IMR-90 (cell line): ENCODE measurements at regions not wholly inside any gene's neighbourhood (a gene's known extent, or its start where the extent isn't known, plus 50 kb on each side); places are given as distances from the start of the nearest gene placed in this dataset.

ENCODE experiments used
- ATAC-seq: fragments of 200-7000 bp; cut with Tn5 transposase; 2 replicates; pipeline ENCODE4 v1.9.1; 2020; ENCODE audit warnings: low read depth, mild to moderate bottlenecking, moderate library complexity
- BruUV-seq: library from RNA; stranded (reverse); fragments of 400-500 nt; replicated peaks from 2 replicates; lab custom pipeline; 2021; lab: Mats Ljungman, UMichigan
- CTCF ChIA-PET: fragments of 300-600 bp; formaldehyde crosslinking; extraction: SDS; loops from one replicate; lab custom pipeline; 2021; ENCODE audit warnings: antibody characterized with exemption; lab: Yijun Ruan, JAX
- POLR2A ChIA-PET: fragments of 300-600 bp; sonication (Branson Sonifier 250); formaldehyde crosslinking; loops from one replicate; lab custom pipeline; 2022; ENCODE audit warnings: antibody characterized with exemption; ENCODE audit not compliant: unreplicated experiment; lab: Charles Lee
- DNase-seq: peaks from one replicate; pipeline ENCODE4 v3.0.0; 2013
- H2AFZ ChIP-seq: replicated peaks from 2 replicates; pipeline ENCODE3; 2013; ENCODE audit warnings: low read length, mild to moderate bottlenecking; ENCODE audit not compliant: poor library complexity
- H2AK5ac ChIP-seq: 2 replicates; pipeline ENCODE4 v1.6.1; 2013; ENCODE audit warnings: low read depth, low read length, inconsistent platforms
- H2AK9ac ChIP-seq: replicated peaks from 2 replicates; pipeline ENCODE3; 2013; ENCODE audit warnings: mild to moderate bottlenecking, low read depth, low read length, moderate library complexity; ENCODE audit not compliant: poor library complexity
- H2BK120ac ChIP-seq: 2 replicates; pipeline ENCODE4 v1.6.1; 2013; ENCODE audit warnings: low read depth, low read length, inconsistent platforms
- H2BK15ac ChIP-seq: 3 replicates; pipeline ENCODE4 v1.6.1; 2013; ENCODE audit warnings: low read depth, low read length, inconsistent platforms
- H2BK20ac ChIP-seq: 2 replicates; pipeline ENCODE4 v1.6.1; 2013; ENCODE audit warnings: low read depth, mild to moderate bottlenecking, inconsistent platforms, low read length, moderate library complexity
- H2BK5ac ChIP-seq: 2 replicates; pipeline ENCODE4 v1.6.1; 2013; ENCODE audit warnings: mild to moderate bottlenecking, low read depth, low read length, inconsistent platforms; ENCODE audit not compliant: poor library complexity, severe bottlenecking
- H3K14ac ChIP-seq: replicated peaks from 2 replicates; pipeline ENCODE4 v1.6.1; 2013; ENCODE audit warnings: low read depth, low read length, inconsistent platforms
- H3K18ac ChIP-seq: 2 replicates; pipeline ENCODE4 v1.6.1; 2013; ENCODE audit warnings: low read depth, low read length, control low read depth
- H3K23ac ChIP-seq: 2 replicates; pipeline ENCODE4 v1.6.1; 2013; ENCODE audit warnings: low read depth, low read length, inconsistent platforms
- H3K27ac ChIP-seq: 2 replicates; pipeline ENCODE4 v1.5.1; 2013; ENCODE audit warnings: mild to moderate bottlenecking, control low read depth, low read length; ENCODE audit not compliant: insufficient read depth
- H3K27me3 ChIP-seq: 2 replicates; pipeline ENCODE4 v1.6.1; 2013; ENCODE audit warnings: low read length; ENCODE audit not compliant: control insufficient read depth, insufficient read depth
- H3K36me3 ChIP-seq: 2 replicates; pipeline ENCODE4 v1.6.1; 2013; ENCODE audit warnings: low read length, mixed read lengths; ENCODE audit not compliant: control insufficient read depth, insufficient read depth
- H3K4ac ChIP-seq: 2 replicates; pipeline ENCODE4 v1.6.1; 2013; ENCODE audit warnings: low read depth, low read length, inconsistent platforms
- H3K4me1 ChIP-seq: 2 replicates; pipeline ENCODE4 v1.6.1; 2013; ENCODE audit warnings: low read length, mixed read lengths; ENCODE audit not compliant: control insufficient read depth, insufficient read depth
- H3K4me2 ChIP-seq: 2 replicates; pipeline ENCODE4 v1.6.1; 2013; ENCODE audit warnings: low read depth, mild to moderate bottlenecking, control low read depth, low read length, moderate library complexity
- H3K4me3 ChIP-seq: 2 replicates; pipeline ENCODE4 v1.5.1; 2013; ENCODE audit warnings: low read depth, mild to moderate bottlenecking, control low read depth, low read length, moderate library complexity; ENCODE audit not compliant: insufficient read depth
- H3K56ac ChIP-seq: 2 replicates; pipeline ENCODE4 v1.6.1; 2013; ENCODE audit warnings: low read length, inconsistent platforms; ENCODE audit not compliant: insufficient read depth; ENCODE audit errors: extremely low read depth
- H3K79me1 ChIP-seq, 2 experiments: 2 replicates each; pipeline ENCODE4 v1.6.1; 2013; ENCODE audit warnings: low read length in 2 of 2, inconsistent platforms in 1 of 2, low read depth in 1 of 2
- H3K9ac ChIP-seq: 2 replicates; pipeline ENCODE4 v1.6.1; 2013; ENCODE audit warnings: low read depth, low read length, control low read depth
- H3K9me1 ChIP-seq: 2 replicates; pipeline ENCODE4 v1.6.1; 2013; ENCODE audit warnings: low read length, inconsistent platforms; ENCODE audit not compliant: insufficient read depth
- H3K9me3 ChIP-seq: 2 replicates; pipeline ENCODE4 v1.6.1; 2013; ENCODE audit warnings: low read length; ENCODE audit not compliant: control insufficient read depth, insufficient read depth
- H4K20me1 ChIP-seq: 2 replicates; pipeline ENCODE4 v1.6.1; 2013; ENCODE audit warnings: low read length, inconsistent platforms; ENCODE audit not compliant: insufficient read depth
- H4K5ac ChIP-seq: 2 replicates; pipeline ENCODE4 v1.6.1; 2013; ENCODE audit warnings: mild to moderate bottlenecking, low read depth, low read length, control low read depth
- H4K8ac ChIP-seq, 2 experiments: 2 replicates each; pipeline ENCODE4 v1.6.1; 2013; ENCODE audit warnings: low read depth in 2 of 2, low read length in 2 of 2, control low read depth in 1 of 2, inconsistent platforms in 1 of 2
- H4K91ac ChIP-seq: 2 replicates; pipeline ENCODE4 v1.6.1; 2013; ENCODE audit warnings: low read depth, low read length, inconsistent platforms; ENCODE audit not compliant: insufficient read depth
- BHLHE40 ChIP-seq: fragments of 150-350 bp; IDR thresholded peaks from 2 replicates; pipeline ENCODE4 v1.6.1; 2016; ENCODE audit warnings: mild to moderate bottlenecking, low read depth, low read length
- CEBPB ChIP-seq: IDR thresholded peaks from 2 replicates; pipeline ENCODE4 v1.6.1; 2012; ENCODE audit warnings: low read depth, low read length, improper control_type of control experiment
- CTCF ChIP-seq: conservative IDR thresholded peaks from 2 replicates; pipeline ENCODE4 v1.5.1; 2012; ENCODE audit warnings: mild to moderate bottlenecking, low read depth, low read length, improper control_type of control experiment
- ELK1 ChIP-seq: fragments of 150-350 bp; IDR thresholded peaks from 2 replicates; pipeline ENCODE4 v1.6.1; 2016; ENCODE audit warnings: low read depth, mild to moderate bottlenecking, low read length, moderate library complexity, borderline replicate concordance
- FOS ChIP-seq: fragments of 150-350 bp; IDR thresholded peaks from 2 replicates; pipeline ENCODE4 v1.6.1; 2016; ENCODE audit warnings: low read depth, low read length
- MAFK ChIP-seq: IDR thresholded peaks from 2 replicates; pipeline ENCODE4 v1.6.1; 2012; ENCODE audit warnings: low read depth, low read length, improper control_type of control experiment
- POLR2A ChIP-seq: IDR thresholded peaks from 2 replicates; pipeline ENCODE4 v1.6.1; 2012; ENCODE audit warnings: mild to moderate bottlenecking, low read depth, low read length
- RFX5 ChIP-seq: IDR thresholded peaks from 2 replicates; pipeline ENCODE4 v1.8.0; 2012; ENCODE audit warnings: low read depth, mild to moderate bottlenecking, low read length, moderate library complexity
- WGBS, 2 experiments: methylation state at CpG; one replicate each; pipeline versions ENCODE4 v1.1.5 to v1.1.7; 2013; ENCODE audit warnings: missing lambda C conversion rate in 2 of 2; ENCODE audit not compliant: insufficient read length in 1 of 2; ENCODE audit errors: extremely low coverage in 2 of 2; 5-methylcytosine and 5-hydroxymethylcytosine counted together
- dilution Hi-C: fragments of 300-500 bp; cut with HindIII; formaldehyde crosslinking; loops from one replicate; pipeline ENCODE4 v1.14.3; 2018; ENCODE audit warnings: low sequenced_read_pairs; ENCODE audit not compliant: unreplicated experiment
- in situ Hi-C: fragments of 300-500 bp; cut with MboI; formaldehyde crosslinking; loops from 3 replicates; pipeline ENCODE4 v1.14.3; 2019; ENCODE audit warnings: low sequenced_read_pairs, inconsistent platforms, mixed read lengths
- intact Hi-C: fragments of 100-400 bp; cut with micrococcal nuclease; formaldehyde crosslinking; loops from 2 replicates; pipeline ENCODE4 v1.10.0; 2022

GRCh38 chr10:88039496-88040200 lies 176.2 kb downstream of the PTEN start:
- H3K4me3 ChIP-seq = no peak overlapping the region
- peak overlapping the region; percentile 77; the same call in 1 of the 2 replicates for H3K18ac ChIP-seq
- H2BK5ac ChIP-seq = no peak overlapping the region
- H3K4me1 ChIP-seq = peaks cover 26% of the 10 kb centered on the region
- no TSS peak for BruUV-seq
- TF ChIP-seq MAFK (no peak), CEBPB (peak; percentile 30; the same call in 1 of the 2 replicates), POLR2A (no peak), BHLHE40 (no peak), CTCF (no peak), ELK1 (no peak), FOS (peak; percentile 21; the same call in 1 of the 2 replicates), RFX5 (no peak)
- H3K4ac ChIP-seq = peak overlapping the region; percentile 6; the same call in 1 of the 2 replicates
- H3K56ac ChIP-seq = no peak overlapping the region
- 0 out of 4 replicates have a peak overlapping the region, but pooled peaks of 1 of the 2 experiments have one; percentile 36 for H4K8ac ChIP-seq
- H3K9ac ChIP-seq = no peak overlapping the region
- no peak overlapping the region; the same call in 1 of the 2 replicates for H3K23ac ChIP-seq
- peaks cover 18% of the 10 kb centered on the region; the same call in 1 of the 2 replicates for H3K9me1 ChIP-seq
- no peak overlapping the region for H2AFZ ChIP-seq
- no peak for ATAC-seq
- no peaks in the 10 kb centered on the region for H4K20me1 ChIP-seq
- H3K27ac ChIP-seq = no peak overlapping the region
- H3K4me2 ChIP-seq = peak overlapping the region; percentile 23; the same call in 1 of the 2 replicates
- in situ Hi-C loops (no loop called here), intact Hi-C loops (no loop called here), dilution Hi-C loops (no loop called here)
- H3K79me1 ChIP-seq = no peaks in the 10 kb centered on the region
- peak overlapping the region; percentile 31 for H2BK120ac ChIP-seq
- no peak overlapping the region for H4K5ac ChIP-seq
- peak; percentile 67 for DNase-seq
- H3K14ac ChIP-seq = peak overlapping the region; percentile 12; the same call in 1 of the 2 replicates
- ChIA-PET CTCF (no interaction called here), POLR2A (no interaction called here)
- no peaks in the 10 kb centered on the region for H3K27me3 ChIP-seq
- H2BK15ac ChIP-seq = peak overlapping the region; percentile 45; the same call in 1 of the 3 replicates
- no CpG with 5 or more reads among the region's 6 CpGs for WGBS, 2 experiments
- H4K91ac ChIP-seq = peak overlapping the region; percentile 31; the same call in 1 of the 2 replicates
- H3K9me3 ChIP-seq = no peaks in the 10 kb centered on the region
- H3K36me3 ChIP-seq = no peaks in the 10 kb centered on the region
- no peak overlapping the region for H2AK9ac ChIP-seq
- H2AK5ac ChIP-seq = 0 out of 2 replicates have a peak overlapping the region, but pooled peaks have one; percentile 42
- peak overlapping the region; percentile 53 for H2BK20ac ChIP-seq
